D341Med (cell line): ENCODE measurements at regions not wholly inside any gene's neighbourhood (a gene's known extent, or its start where the extent isn't known, plus 50 kb on each side); places are given as distances from the start of the nearest gene placed in this dataset.
"Not testable (repeated sequence)": the region's sequence is repeated elsewhere in the genome, so short reads cannot be mapped to it uniquely, and the experiment has no call there.

Experiments
- DNase-seq: peaks from one replicate; pipeline ENCODE4 v3.0.0; 2012; ENCODE audit warnings: low spot score

DNA sequence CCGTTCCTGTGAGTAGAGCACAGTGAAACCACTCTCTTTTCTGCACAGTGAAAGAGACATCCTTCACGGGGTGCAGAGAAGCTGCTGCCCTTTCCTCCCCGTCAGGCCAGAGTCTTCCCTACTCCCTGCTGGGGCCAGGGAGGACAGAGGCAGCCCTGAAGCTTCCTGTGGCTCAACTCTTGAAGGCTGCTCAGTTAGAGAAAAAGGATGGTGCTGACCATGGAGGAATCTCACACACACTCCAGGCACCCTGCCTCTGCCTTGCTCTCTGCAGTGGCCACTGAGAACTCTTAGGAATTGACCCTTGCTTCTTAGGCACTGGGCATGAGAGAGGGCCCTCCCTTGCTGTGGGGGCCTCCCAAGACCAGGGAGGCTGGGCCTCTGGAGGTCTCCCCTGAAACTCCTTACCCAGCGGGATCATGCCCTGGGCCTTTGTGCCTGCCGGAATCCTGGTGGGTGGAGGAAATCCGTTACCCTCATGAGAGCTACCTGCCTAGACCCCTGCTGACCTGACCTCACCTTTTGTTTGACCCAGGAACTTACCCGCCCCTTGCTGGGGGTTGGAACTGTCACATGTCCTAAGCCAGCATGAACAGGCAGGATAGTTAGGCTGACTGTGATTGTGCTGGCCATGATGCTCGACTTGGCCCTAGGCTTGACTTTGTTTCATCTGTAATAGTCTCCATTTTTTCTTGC is 65.0 kb upstream of the CD93 start:
- DNase-seq = no peak

DNA sequence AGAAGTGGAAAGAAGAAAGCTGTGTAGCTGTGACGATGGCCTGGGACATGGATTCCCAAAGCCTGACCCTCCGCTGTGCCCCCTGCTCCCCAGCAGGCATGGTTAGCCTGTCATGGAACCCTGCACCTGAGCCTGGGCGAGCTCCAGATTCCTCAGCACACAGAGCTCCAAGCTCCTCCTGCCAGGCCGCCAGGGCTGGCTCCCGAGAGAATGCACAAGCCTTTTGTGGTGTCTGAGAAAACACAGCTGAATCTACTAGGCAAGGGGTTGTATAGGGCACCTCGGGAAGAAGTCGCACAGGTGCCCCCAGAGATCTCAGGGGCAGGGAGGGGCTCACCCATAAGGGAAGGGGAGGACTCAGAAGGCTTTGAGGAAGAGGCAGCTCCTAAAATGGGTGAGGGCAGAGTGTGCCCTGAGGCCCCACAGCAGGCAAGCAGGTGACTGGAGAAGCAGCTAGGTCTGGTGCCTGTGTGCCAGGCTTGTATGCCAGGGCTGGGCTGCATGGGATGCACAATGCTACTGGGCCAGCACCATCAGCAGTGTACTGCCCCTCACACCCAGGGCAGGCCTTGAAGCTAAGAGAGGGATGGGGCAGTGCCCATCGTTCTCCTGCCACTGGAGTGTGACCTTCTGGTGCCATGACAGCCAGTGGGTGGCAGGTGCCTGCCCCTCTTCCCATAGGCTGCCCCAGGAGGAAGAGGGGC is 64.3 kb upstream of the CD93 start:
- DNase-seq = no peak

DNA sequence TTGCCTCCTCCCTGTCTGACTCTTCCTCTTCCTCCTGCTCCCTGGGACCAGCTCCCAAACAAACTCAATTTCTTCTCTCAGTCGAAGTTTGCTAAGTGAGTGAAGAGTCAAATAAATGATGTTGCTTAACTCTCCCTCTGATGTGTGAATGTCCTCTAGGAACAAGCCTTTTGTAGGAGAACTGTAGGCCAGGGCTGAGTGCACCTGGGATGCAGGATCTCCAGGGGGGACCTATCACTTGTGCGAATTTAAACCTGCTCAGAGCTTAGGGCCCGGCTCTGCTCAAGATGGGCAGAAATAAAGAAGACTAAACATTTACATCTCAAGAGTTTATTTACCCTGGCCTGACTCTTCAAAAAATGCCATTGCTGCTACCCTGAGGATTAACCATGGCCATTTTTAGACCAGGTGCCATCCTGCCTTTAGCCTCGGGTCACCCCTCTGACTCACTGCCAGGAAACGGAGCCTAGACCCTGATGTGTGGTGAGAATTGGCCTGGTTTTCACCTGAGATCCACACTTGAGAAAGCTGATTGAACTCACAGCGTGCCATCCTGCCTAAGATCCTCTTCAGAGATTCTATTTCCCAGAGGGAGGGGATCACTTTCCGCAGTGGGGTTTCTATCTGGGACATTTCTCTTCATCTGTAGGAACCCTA is 63.6 kb upstream of the CD93 start:
- DNase-seq = no peak

DNA sequence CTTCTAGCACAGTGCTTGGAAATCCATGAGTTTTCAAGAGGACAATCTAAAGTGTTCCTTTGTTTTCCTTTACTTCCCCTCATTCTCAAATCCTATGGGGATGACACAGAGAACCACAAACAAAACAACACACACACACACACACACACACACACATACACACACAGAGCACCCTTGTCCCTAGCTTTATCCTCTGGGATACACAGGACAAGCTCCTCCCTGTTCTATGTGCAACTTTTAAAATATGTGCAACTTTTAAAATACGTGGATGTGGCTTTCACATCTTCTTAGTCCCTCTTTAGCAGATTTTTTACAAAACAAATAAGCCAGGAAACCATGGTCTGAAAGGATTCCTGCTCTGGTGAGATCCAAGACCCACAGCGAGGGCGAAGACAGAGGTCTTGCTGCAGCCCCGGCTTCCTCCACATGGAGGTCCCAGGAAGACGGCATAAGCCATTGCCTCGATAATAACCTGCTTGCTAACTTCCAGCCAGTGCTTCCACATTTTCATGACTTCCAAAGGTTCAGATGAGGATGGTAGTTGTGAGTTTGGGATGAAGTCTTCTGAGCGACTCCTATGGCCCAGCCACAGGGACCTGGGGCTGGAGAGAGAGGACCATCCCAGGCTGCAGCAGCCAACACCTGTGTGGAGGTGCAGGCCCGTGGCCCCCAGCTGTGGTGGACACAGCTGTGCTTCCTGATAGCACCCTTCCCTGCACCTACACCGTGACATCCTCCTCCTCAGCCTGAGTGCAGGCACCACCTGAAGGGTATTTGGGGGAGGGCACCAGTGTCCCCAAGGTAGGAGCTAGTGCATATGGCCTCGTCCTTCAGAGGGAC is 62.8 kb upstream of the CD93 start:
- DNase-seq = no peak

DNA sequence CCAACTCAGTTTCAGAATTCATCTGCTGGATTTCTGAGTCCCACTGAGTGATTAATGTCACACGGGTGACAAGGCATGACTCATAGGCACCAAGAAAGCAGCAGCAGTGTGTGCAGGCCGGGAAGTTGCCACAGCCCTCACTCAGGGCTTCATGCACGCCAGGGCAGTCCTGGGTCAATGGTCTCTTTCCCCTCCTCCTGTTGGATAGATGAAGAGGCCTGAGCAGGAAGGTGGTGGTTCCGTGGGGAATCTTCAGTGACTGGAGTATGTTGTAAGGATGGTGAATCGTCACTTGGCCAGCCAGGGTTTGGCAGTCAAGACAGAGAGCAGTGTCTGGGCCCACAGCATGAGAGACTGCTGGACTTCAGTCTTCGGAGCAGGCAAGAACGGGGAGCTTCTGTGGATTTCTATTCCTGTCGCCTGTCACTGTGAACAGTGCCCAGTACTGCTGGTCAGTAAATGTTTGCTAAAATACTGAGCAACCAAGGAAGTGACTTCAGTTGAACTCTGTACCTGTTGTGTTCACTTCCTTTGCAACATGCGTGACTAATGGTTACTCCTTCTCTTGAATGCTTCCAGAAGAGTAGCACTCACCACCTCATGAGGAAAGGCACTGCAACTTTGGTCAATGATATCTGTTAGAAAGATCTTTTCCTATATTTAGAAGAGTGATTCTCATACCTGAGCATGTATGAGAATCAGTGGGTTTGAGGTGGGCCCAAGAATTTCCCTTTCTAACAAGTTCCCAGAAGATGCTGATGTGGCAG is 62.0 kb upstream of the CD93 start:
- no peak for DNase-seq

DNA sequence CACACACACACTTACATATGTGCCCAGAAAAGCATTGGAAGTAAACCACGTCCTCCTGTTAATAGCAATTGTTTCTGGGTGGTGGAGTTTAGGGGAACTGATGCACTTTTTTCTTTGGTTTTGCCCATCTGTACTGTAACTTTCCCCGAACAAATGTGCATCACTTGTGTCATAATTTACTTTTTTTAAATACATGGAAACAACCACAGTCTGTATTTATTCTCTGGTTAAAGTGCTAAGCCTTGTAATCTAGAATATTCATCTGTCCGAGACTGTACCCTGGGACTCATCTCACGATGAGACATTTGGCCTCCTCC is 61.5 kb upstream of the CD93 start:
- no peak for DNase-seq

DNA sequence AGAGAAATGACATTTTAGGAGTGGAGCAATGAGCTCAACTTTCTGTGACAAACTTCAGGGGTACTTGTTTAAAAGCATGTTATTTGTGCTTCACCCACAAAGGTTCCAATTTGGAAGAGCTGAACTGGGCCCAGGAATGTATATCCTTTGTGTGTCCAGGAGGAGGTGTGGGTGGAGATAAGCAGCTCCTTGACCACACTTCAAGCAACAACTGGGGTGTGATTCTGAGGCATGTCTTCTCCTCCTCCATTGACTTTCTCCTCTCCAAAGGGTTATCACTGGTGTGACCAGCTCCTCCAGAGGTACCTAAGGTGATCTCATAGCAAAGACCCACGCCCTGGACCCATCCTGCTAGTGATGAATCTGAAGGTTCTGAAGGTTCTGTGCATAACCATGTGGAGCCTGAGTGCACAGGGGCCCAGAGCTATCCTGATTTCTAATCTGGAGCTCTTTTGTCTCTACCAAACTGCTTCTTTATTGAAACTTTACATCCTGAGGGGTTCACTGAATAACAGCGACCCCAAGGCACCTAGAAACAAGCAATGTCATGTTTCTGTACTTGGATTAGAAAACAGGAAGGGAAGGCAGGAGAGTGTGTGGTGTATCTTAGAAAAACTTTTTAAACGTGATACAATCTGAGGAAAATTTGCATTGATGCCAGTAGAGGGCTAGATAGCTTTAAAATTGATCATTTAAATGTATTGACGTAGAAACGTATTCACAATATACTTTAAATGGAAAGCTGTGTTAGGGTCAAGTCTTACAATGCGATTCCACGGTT is 60.9 kb upstream of the CD93 start:
- DNase-seq = no peak

DNA sequence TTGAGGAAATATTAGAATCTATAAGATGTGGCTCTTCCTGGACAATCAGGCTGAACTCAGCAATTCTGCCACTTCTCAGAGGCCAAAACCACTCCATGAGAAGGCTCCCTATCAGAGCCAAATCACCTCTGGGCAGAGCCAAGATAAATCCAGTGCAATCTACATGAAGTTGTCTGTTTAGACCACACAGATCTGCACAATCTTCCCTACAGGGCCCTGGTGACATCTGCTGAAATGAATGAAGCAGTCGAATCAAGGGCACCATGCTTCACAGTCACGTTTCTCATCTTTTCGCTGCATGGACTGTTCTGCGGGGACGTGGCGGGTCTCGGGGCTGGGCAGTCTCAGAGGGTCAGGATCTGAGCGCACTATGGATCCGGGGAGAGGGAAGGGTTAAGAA is 60.1 kb upstream of the CD93 start:
- DNase-seq = no peak

DNA sequence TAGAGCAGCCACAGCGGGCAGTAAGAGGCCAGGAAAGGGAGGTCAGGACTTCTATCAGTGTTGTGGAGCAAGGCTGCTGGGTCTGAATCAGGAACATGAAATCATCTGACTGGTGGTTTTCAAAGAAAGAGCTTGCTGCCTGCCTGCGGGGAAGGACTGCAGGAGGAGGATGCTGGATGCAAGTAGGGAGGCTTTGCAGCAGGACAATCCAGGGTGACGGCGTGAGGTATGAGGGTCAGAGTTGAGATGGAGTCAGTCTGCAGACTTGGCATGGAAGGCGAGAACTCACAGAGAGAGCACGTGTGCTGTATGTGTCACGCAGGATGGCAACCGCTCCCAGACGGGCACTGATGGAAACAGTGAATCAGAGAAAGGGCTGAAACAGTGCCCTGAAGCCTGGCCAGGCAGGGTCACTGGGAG is 59.2 kb upstream of the CD93 start:
- no peak for DNase-seq

DNA sequence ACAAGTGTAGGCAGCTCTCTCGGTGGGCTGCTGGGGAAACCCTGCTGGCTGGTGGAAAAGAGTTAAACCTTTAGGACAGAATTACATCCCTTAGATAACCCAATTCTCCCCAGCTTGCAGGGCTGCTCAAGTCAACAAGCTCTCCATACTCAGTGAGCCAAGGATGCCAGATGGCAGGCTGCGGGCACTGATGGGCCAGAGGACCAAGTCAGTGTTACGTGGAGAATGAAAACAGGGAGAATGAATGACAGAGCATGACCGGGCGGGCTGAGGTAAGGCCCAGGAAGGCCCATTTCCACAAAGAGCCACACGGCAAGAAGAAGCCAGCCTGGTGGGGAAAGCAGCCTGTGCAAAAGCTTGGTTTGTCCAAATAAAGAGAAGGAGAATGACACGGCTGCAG is 58.7 kb upstream of the CD93 start:
- DNase-seq = no peak

DNA sequence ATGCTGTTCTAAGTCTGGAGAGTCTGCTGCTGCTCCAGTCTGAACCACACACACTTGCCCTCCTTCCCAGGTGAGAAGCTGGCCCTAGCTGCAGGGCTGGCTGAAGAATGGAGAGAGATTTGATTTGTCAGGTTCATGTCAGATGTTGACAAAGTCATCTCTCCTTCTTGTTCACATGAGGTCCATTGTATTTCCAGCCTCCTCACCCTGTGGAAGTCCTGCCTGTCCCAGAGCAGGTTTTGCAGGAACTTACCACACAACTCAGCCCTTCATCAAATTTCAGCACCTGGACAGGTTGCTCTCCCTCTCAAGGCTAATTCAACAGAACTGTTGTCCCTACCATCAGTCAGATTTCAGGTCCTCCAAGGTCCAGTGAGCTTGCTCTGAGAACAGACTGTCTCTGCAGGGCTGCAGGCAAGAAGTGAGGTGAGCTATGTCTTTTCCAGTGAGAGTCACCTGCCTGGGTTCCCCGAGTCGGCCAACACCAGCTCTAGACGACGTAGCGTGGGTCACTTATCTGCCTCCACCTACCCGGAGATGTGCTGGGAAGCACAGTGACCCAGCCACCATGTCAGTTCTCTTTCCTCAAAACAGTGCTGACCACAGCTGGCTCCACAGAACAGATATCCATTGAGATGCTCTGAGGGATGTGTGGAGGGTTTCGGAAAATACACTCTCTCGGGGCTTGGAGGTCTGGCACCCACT is 58.0 kb upstream of the CD93 start:
- DNase-seq = no peak

DNA sequence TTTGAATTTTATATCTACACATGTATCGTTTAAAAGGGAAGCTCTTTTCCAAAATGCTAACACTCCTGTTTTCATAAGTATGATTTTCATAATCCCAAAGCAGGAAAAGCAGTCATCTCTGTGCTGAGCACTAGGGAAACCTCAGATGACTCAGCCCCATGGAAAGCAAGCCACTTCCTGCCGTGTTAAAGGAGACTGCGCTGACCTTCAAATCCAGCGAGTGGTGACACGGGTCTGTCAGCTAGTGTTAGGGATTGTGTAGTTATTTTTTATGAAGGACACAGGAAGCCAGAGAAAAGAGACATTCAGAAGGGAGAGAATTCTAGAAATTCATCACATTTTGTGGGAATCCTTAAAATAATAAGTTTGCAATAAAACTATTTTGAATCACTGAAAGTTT is 57.0 kb upstream of the CD93 start:
- no peak for DNase-seq

DNA sequence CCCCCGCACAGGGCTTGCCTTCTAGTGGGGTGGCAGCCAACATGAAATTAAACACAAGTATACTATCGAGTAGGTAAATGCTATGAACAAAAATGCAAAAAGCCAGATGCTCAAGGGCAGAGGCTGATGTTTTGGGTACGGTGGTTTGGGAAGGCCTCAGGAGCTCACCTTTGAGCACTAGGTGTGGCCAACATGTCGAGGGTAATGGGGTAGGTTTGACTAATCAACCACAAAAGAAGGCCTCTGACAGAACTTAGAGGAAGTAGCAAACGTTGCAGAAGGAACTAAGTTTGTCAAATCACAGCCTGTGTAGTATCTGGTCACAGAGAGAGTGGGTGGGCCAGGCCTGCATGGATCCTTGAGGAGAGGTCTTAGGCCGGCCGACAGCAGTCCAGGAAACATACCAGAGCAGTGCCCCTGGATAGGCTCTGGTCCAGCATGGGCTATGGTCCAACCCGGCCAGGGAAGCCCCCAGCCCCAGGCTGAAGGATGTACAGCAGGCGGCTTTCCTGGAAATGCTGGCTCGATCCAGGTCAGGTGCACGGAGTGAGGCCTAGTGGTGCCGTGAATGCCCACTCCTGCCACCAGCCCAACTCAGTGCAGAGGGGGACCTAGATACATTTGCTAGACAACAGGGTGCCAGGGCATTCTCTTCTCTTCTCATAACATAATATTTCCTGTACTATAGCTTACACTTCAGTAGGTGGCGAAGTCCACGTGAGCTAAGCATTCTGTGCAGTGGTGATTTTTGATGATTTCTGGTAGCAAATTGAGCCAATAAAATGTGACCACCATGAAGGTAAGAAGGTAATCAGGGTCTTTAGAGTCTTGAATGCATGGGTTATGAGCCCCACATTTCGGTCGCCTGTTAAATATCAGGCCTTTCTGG is 56.3 kb upstream of the CD93 start:
- DNase-seq = no peak

DNA sequence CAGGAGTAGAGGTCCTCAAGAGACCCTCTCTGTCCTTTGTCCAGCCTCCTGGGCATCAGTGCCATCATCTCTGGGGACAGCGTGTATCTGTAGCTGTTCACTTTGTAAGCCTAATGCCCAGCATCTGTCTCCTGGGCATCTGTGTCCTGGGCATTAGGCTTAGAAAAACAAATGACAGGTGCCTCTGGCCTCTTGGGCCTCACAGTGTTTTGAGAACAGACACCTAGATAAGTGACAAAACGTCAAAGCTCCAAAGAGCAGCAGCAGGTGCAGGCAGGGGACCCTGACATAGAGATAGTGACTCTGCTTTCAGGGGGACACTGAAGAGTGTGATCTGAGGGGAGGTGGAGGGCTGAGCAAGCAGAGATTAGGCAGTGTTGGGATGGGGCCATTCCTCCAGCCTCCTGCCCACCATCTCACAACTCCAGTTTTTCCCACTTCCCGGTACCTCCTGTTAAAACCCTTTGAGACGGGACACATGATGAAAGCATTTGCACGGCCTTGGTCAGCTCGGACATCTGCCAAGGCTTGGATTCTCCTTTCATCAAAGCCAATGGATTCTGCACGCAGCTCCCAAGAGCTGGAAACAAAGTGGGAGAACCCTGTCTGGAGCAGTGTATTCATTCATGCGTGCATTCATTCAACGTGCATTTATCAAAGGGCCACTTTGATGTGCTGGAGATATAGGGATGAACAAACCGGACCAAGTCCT is 55.5 kb upstream of the CD93 start:
- DNase-seq = no peak

DNA sequence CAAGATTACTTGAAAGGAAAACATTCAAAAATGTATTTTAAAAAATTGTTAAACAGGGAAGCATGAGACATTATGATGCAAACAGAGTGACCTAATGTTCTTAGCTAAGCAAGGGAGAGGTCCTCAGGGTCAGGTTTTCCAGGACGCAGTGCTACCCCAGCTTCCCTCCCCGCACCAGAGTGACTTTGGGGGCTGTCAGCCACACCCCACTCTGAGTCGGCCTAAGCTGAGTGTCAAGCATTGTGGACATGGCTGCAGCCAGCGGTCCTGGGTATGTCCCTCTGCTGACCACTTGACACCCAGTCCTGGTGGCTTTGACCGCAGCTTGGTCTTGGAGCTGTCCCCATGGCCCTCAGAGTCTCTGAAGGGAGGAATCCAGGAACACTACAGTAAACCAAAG is 54.9 kb upstream of the CD93 start:
- DNase-seq = no peak

DNA sequence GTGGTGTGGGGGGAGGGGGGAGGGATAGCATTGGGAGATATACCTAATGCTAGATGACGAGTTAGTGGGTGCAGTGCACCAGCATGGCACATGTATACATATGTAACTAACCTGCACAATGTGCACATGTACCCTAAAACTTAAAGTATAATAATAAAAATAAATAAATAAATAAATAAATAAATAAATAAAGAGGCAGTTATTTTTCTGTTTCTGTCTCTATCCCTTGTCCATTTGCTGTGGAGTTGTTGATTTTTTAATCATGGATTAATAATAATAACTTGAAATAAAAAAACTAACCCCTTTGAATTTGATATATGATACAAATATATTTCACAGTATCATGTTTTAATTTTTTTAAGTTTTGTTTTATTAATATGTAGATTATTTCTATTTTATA is 53.9 kb upstream of the CD93 start:
- not testable (repeated sequence) for DNase-seq

DNA sequence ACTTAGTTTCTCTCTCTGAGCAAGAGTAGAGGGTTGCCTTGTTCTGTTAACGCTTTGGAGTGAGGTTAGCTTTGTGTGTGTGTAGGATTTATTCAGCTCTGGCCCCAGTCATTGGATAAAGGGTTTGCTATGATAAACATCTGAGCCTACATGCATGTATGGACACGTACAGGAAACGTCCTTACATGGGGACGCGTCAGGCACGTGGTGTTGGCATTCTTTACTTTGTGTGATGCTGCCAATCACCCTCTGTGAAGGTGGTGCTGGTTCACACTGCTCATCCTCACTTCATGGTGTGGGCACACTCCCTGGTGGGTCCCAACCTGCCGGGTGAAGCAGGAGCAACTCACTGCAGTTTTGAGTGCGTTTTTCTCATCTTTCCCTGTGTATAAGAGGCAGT is 53.4 kb upstream of the CD93 start:
- no peak for DNase-seq

DNA sequence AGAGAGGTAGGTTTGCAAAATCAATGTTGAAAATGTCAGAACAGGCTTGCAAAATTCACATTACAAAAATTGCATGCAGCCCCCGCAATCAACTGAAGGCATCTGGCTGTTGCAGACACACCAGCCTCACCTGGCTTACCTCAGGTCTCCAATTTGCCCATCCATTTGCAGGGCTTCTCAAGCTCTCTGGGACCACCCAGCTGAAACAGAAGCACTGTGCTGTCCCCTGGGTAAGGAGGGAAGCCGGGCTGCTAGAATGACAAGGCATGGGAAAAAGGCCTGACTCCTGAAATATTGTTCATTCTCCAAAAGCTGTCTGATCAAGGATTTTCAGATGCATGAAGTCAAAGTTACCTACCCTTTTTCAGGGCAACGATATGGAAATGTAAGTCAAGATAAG is 52.6 kb upstream of the CD93 start:
- no peak for DNase-seq

DNA sequence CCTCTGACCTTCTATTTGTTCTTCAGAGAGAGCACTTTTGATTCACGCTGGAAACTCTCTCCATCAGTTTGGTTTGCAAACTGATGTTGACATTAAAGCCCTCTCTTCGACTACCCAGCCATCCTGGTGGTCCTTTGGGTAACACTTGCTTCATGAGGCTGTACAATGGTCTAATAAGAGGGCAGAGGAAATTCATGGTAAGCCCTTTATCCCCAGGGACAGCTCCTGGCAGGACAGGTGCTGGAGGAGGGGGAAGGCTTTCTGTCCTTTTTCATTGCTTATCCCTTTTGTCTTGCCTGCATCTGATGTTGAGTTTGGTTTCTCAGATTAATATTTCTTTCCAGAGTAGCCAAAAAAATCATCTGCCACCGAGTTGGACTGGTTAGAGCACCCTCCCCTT is 52.1 kb upstream of the CD93 start:
- no peak for DNase-seq
